PC-3 (cell line): ENCODE measurements at regions not wholly inside any gene's neighbourhood (a gene's known extent, or its start where the extent isn't known, plus 50 kb on each side); places are given as distances from the start of the nearest gene placed in this dataset.

Experiments
- ATAC-seq: fragments of 200-7000 bp; cut with Tn5 transposase; 2 replicates; pipeline ENCODE4 v1.9.1; 2020; ENCODE audit warnings: mild to moderate bottlenecking, moderate library complexity
- BruUV-seq: library from RNA; stranded (reverse); fragments of 400-500 nt; replicated peaks from 2 replicates; lab custom pipeline; 2021; lab: Mats Ljungman, UMichigan
- CTCF ChIA-PET: fragments of 300-600 bp; sonication (Branson Sonifier 250); formaldehyde crosslinking; loops from one replicate; lab custom pipeline; 2022; ENCODE audit warnings: antibody characterized with exemption; lab: Charles Lee
- POLR2A ChIA-PET: fragments of 300-600 bp; sonication (Branson Sonifier 250); formaldehyde crosslinking; loops from one replicate; lab custom pipeline; 2022; ENCODE audit warnings: antibody characterized with exemption; ENCODE audit not compliant: unreplicated experiment; lab: Charles Lee
- DNase-seq: peaks from one replicate; pipeline ENCODE4 v3.0.0-alpha.2; 2015
- H2AFZ ChIP-seq: fragments of 300-600 bp; sonication (generic); 2 replicates; pipeline ENCODE4 v1.6.0; 2016; ENCODE audit warnings: antibody characterized with exemption, low read length
- H3F3A ChIP-seq: fragments of 300-600 bp; sonication (generic); one replicate; pipeline ENCODE4 v1.6.0; 2017; ENCODE audit warnings: antibody characterized with exemption, low read length, control low read depth, mild to moderate bottlenecking; ENCODE audit not compliant: unreplicated experiment
- H3K27ac ChIP-seq: fragments of 300-600 bp; sonication (generic); 2 replicates; pipeline ENCODE4 v1.5.1; 2016; ENCODE audit warnings: mild to moderate bottlenecking, low read length
- H3K27me3 ChIP-seq: fragments of 300-600 bp; sonication (generic); 2 replicates; pipeline ENCODE4 v1.6.1; 2016; ENCODE audit warnings: low read length, mixed read lengths
- H3K36me3 ChIP-seq: fragments of 300-600 bp; sonication (generic); 2 replicates; pipeline ENCODE4 v1.6.1; 2016; ENCODE audit warnings: low read depth, mixed run types, low read length, mixed read lengths
- H3K4me1 ChIP-seq: fragments of 300-600 bp; sonication (generic); 2 replicates; pipeline ENCODE4 v1.5.1; 2016; ENCODE audit warnings: low read length; ENCODE audit not compliant: insufficient read depth
- H3K4me2 ChIP-seq: fragments of 300-600 bp; sonication (generic); 2 replicates; pipeline ENCODE4 v1.6.0; 2016; ENCODE audit warnings: low read length
- H3K4me3 ChIP-seq: fragments of 300-600 bp; sonication (generic); 2 replicates; pipeline ENCODE4 v1.5.1; 2016; ENCODE audit warnings: mild to moderate bottlenecking, low read length, mixed read lengths
- H3K79me2 ChIP-seq: fragments of 300-600 bp; sonication (generic); 2 replicates; pipeline ENCODE4 v1.6.1; 2017; ENCODE audit warnings: low read length, mixed read lengths
- H3K9ac ChIP-seq: fragments of 300-600 bp; sonication (generic); 2 replicates; pipeline ENCODE4 v1.6.0; 2016; ENCODE audit warnings: mild to moderate bottlenecking, low read length
- H3K9me2 ChIP-seq: fragments of 300-600 bp; sonication (generic); replicated peaks from 2 replicates; pipeline ENCODE4 v1.6.1; 2016; ENCODE audit warnings: mixed run types, low read length, mixed read lengths
- H3K9me3 ChIP-seq: fragments of 300-600 bp; sonication (generic); 2 replicates; pipeline ENCODE4 v1.6.1; 2016; ENCODE audit warnings: low read length, mixed read lengths
- H4K20me1 ChIP-seq: fragments of 300-600 bp; sonication (generic); 2 replicates; pipeline ENCODE4 v1.6.1; 2016; ENCODE audit warnings: low read length, mixed read lengths
- EZH2 ChIP-seq: fragments of 300-600 bp; sonication (generic); IDR thresholded peaks from one replicate; pipeline ENCODE4 v1.6.1; 2017; ENCODE audit warnings: antibody characterized with exemption, mild to moderate bottlenecking, low read length; ENCODE audit not compliant: unreplicated experiment
- EZH2phosphoT487 ChIP-seq: fragments of 300-600 bp; sonication (generic); IDR thresholded peaks from 2 replicates; pipeline ENCODE4 v1.6.1; 2018; ENCODE audit warnings: mild to moderate bottlenecking, antibody characterized with exemption, low read length, borderline replicate concordance
- intact Hi-C: fragments of 100-400 bp; cut with micrococcal nuclease; formaldehyde crosslinking; loops from 2 replicates; pipeline ENCODE4 v1.9.0; 2023
- TF ChIP-seq, protein P1 (sequence below): fragments of 300-600 bp; sonication (generic); conservative IDR thresholded peaks from 2 replicates; pipeline ENCODE4 v1.5.1; 2017; ENCODE audit warnings: antibody characterized with exemption, low read depth, mild to moderate bottlenecking, low read length

DNA sequence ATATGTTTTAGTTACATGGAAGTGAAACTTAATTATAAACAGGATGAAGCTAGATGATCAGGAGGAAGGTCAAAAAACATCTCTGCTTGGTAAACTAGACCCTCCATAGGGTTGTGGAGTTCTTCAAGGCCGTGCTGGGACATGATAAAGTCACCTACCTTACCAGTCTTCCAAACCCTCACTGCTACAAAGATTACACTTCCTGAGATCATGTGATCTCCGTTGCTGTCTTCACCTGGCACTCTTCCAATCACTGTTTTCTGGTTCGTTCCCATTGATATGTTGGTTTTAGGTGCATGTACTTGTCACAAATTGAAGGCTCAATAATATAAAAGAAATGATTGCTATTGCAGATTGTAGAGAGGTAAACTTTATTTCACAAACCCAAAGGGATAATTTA lies 161.5 kb upstream of the MAN1A1 start:
- H2AFZ ChIP-seq: no peak overlapping the region
- intact Hi-C loops: no loop called here
- H3K9me2 ChIP-seq: no peaks in the 10 kb centered on the region
- no peaks in the 10 kb centered on the region for H3K79me2 ChIP-seq
- no peak overlapping the region for H3K4me3 ChIP-seq
- no peaks in the 10 kb centered on the region for H3K27me3 ChIP-seq
- no peak overlapping the region for H3K9ac ChIP-seq
- no peaks in the 10 kb centered on the region for H4K20me1 ChIP-seq
- ChIA-PET POLR2A (no interaction called here), CTCF (no interaction called here)
- no TSS peak for BruUV-seq
- DNase-seq: no peak
- no peak overlapping the region for H3K27ac ChIP-seq
- no peaks in the 10 kb centered on the region for H3K36me3 ChIP-seq
- no peaks in the 10 kb centered on the region for H3K4me1 ChIP-seq
- TF ChIP-seq, protein P1, sequence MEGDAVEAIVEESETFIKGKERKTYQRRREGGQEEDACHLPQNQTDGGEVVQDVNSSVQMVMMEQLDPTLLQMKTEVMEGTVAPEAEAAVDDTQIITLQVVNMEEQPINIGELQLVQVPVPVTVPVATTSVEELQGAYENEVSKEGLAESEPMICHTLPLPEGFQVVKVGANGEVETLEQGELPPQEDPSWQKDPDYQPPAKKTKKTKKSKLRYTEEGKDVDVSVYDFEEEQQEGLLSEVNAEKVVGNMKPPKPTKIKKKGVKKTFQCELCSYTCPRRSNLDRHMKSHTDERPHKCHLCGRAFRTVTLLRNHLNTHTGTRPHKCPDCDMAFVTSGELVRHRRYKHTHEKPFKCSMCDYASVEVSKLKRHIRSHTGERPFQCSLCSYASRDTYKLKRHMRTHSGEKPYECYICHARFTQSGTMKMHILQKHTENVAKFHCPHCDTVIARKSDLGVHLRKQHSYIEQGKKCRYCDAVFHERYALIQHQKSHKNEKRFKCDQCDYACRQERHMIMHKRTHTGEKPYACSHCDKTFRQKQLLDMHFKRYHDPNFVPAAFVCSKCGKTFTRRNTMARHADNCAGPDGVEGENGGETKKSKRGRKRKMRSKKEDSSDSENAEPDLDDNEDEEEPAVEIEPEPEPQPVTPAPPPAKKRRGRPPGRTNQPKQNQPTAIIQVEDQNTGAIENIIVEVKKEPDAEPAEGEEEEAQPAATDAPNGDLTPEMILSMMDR: no peak
- TF ChIP-seq EZH2: no peak
- no peak for TF ChIP-seq EZH2phosphoT487
- no peaks in the 10 kb centered on the region for H3F3A ChIP-seq
- H3K4me2 ChIP-seq: no peak overlapping the region
- no peaks in the 10 kb centered on the region for H3K9me3 ChIP-seq
- ATAC-seq: no peak

DNA sequence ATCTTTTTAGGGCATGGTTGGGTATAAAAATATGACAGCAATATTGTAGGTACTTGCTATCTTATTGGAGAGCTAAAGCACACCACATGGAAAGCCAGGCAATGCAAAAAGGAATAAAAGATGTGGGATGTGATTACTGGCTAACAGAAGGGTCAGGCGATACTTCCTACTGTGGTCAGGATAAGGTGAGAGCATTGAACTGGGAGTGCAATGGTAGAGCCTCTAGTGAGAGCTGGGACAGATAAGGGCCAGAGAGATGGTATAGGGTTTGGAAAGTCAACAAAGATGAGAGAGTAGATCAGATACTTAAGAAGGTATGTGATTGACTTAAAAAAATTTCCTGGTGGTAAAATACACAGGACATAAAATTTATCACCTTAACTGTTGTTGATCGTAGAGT lies 160.7 kb upstream of the MAN1A1 start:
- Histone ChIP-seq H3K36me3 (no peaks in the 10 kb centered on the region), H3K9ac (no peak overlapping the region), H4K20me1 (no peaks in the 10 kb centered on the region), H3K27ac (no peak overlapping the region), H3K4me2 (no peak overlapping the region), H3K9me3 (no peaks in the 10 kb centered on the region), H3K9me2 (no peaks in the 10 kb centered on the region), H3K79me2 (no peaks in the 10 kb centered on the region), H3K4me1 (no peaks in the 10 kb centered on the region), H3K4me3 (no peak overlapping the region), H2AFZ (no peak overlapping the region), H3F3A (no peaks in the 10 kb centered on the region), H3K27me3 (no peaks in the 10 kb centered on the region)
- TF ChIP-seq EZH2: no peak
- TF ChIP-seq, protein P1: no peak
- TF ChIP-seq EZH2phosphoT487: no peak
- ChIA-PET CTCF (no interaction called here), POLR2A (no interaction called here)
- BruUV-seq: no TSS peak
- DNase-seq (no peak), ATAC-seq (no peak)
- intact Hi-C loops: no loop called here

DNA sequence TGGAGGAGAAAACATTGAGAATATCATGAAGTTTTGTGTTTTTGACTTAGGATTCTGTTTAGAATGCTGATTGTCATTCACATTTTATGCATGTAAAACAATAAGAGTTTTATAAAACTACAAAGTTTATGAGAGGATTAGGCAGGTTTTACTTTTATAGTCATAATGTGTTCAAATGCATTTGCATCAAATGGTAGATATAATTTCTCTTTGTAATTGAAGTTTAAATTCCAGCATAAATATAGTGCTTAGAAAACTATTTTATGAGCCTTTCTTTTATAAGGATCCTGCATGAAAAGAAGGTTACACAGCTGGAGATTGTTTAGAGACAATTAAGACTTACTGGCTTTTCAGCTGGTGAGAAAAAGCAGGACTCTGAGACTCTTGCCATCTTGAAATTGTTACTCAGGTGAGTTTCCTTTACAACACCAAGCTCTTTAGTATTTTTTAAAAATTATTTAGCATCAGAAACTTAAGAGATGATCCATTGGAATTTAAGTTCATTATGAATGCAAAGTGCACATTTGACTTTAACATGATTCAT lies 157.1 kb upstream of the MAN1A1 start:
- no peak overlapping the region for H3K4me3 ChIP-seq
- no TSS peak for BruUV-seq
- no peaks in the 10 kb centered on the region for H3K36me3 ChIP-seq
- H3K79me2 ChIP-seq: no peaks in the 10 kb centered on the region
- intact Hi-C loops: no loop called here
- no peak for TF ChIP-seq EZH2
- TF ChIP-seq EZH2phosphoT487: no peak
- TF ChIP-seq, protein P1: no peak
- no peak for ATAC-seq
- no peaks in the 10 kb centered on the region for H3K9me3 ChIP-seq
- CTCF ChIA-PET: no interaction called here
- no peaks in the 10 kb centered on the region for H3K27me3 ChIP-seq
- POLR2A ChIA-PET: no interaction called here
- H3K9me2 ChIP-seq: no peaks in the 10 kb centered on the region
- no peaks in the 10 kb centered on the region for H3K4me1 ChIP-seq
- no peak overlapping the region for H3K27ac ChIP-seq
- no peaks in the 10 kb centered on the region for H3F3A ChIP-seq
- H3K9ac ChIP-seq: no peak overlapping the region
- no peaks in the 10 kb centered on the region for H4K20me1 ChIP-seq
- H3K4me2 ChIP-seq: no peak overlapping the region
- no peak for DNase-seq
- no peak overlapping the region for H2AFZ ChIP-seq
